GM23338 (cell line): ENCODE measurements at regions not wholly inside any gene's neighbourhood (a gene's known extent, or its start where the extent isn't known, plus 50 kb on each side); places are given as distances from the start of the nearest gene placed in this dataset.

Source experiments
- CREB1 ChIP-seq: fragments of 250-450 bp; sonication (Bioruptor Pico); IDR thresholded peaks from 2 replicates; pipeline ENCODE4 v1.5.0; 2020; ENCODE audit warnings: low read depth, mild to moderate bottlenecking, moderate library complexity
- ETS1 ChIP-seq: IDR thresholded peaks from 2 replicates; pipeline ENCODE4 v1.6.1; 2016; ENCODE audit warnings: antibody characterized with exemption
- EZH2 ChIP-seq: fragments of 200-600 bp; sonication (generic); IDR thresholded peaks from one replicate; pipeline ENCODE4 v1.8.0; 2017; ENCODE audit warnings: antibody characterized with exemption, mild to moderate bottlenecking, low read depth; ENCODE audit not compliant: unreplicated experiment
- JUNB ChIP-seq: IDR thresholded peaks from one replicate; pipeline ENCODE4 v1.6.1; 2016; ENCODE audit warnings: antibody characterized with exemption; ENCODE audit not compliant: unreplicated experiment
- ZNF331 ChIP-seq: fragments of 250-450 bp; sonication (Bioruptor Pico); IDR thresholded peaks from 2 replicates; pipeline ENCODE4 v1.5.0; 2020; ENCODE audit warnings: low read depth, mild to moderate bottlenecking, moderate library complexity
- ZNF462 ChIP-seq: fragments of 250-450 bp; sonication (Bioruptor Pico); IDR thresholded peaks from 2 replicates; pipeline ENCODE4 v1.5.0; 2020; ENCODE audit warnings: mild to moderate bottlenecking, moderate library complexity

GRCh38 chr17:77320485-77321256 lies 179.9 kb downstream of the SEC14L1 start (continued):
- TF ChIP-seq ZNF462 (CRISPR knock-in tag) (no peak), JUNB (no peak), ZNF331 (CRISPR knock-in tag) (no peak), EZH2 (no peak), ETS1 (no peak), CREB1 (CRISPR knock-in tag) (no peak)
